Trophoblast cell (in vitro differentiated cells and primary cell): ENCODE measurements at regions not wholly inside any gene's neighbourhood (a gene's known extent, or its start where the extent isn't known, plus 50 kb on each side); places are given as distances from the start of the nearest gene placed in this dataset.

Source experiments
- DNase-seq, 2 donors: peaks; one replicate each; pipeline ENCODE4 v3.0.0-alpha.2; 2016
- H2AFZ ChIP-seq: 2 replicates; pipeline ENCODE4 v1.6.1; 2013; ENCODE audit warnings: low read length, moderate library complexity, mild to moderate bottlenecking; ENCODE audit not compliant: insufficient read depth, poor library complexity
- H2AK5ac ChIP-seq: 2 replicates; pipeline ENCODE4 v1.6.1; 2013; ENCODE audit warnings: mild to moderate bottlenecking, low read length
- H2BK120ac ChIP-seq: 2 replicates; pipeline ENCODE4 v1.6.1; 2013; ENCODE audit warnings: low read length, mild to moderate bottlenecking, moderate library complexity; ENCODE audit not compliant: insufficient read depth, poor library complexity
- H2BK12ac ChIP-seq: 2 replicates; pipeline ENCODE4 v1.6.1; 2013; ENCODE audit warnings: mild to moderate bottlenecking, low read length, moderate library complexity
- H2BK5ac ChIP-seq: 2 replicates; pipeline ENCODE4 v1.6.1; 2013; ENCODE audit warnings: low read length, low read depth, moderate library complexity, mild to moderate bottlenecking; ENCODE audit not compliant: poor library complexity
- H3K14ac ChIP-seq: 2 replicates; pipeline ENCODE4 v1.6.1; 2013; ENCODE audit warnings: mild to moderate bottlenecking, low read length
- H3K18ac ChIP-seq: 2 replicates; pipeline ENCODE4 v1.6.1; 2013; ENCODE audit warnings: mild to moderate bottlenecking, low read length
- H3K23ac ChIP-seq: 2 replicates; pipeline ENCODE4 v1.6.1; 2013; ENCODE audit warnings: low read length
- H3K27ac ChIP-seq: 2 replicates; pipeline ENCODE4 v1.5.1; 2013; ENCODE audit warnings: low read depth, mild to moderate bottlenecking, inconsistent platforms, low read length, moderate library complexity
- H3K27me3 ChIP-seq: 2 replicates; pipeline ENCODE4 v1.6.1; 2013; ENCODE audit warnings: inconsistent platforms, mild to moderate bottlenecking, low read length, moderate library complexity; ENCODE audit not compliant: insufficient read depth
- H3K36me3 ChIP-seq, 2 experiments: 1 replicate in 1 of 2; 2 replicates in 1 of 2; pipeline ENCODE4 v1.6.1; 2013; ENCODE audit warnings: low read length in 2 of 2, mild to moderate bottlenecking in 2 of 2, moderate library complexity in 1 of 2; ENCODE audit not compliant: insufficient read depth in 2 of 2, control insufficient read depth in 1 of 2
- H3K4ac ChIP-seq: 2 replicates; pipeline ENCODE4 v1.6.1; 2013; ENCODE audit warnings: low read depth, mild to moderate bottlenecking, low read length, moderate library complexity
- H3K4me1 ChIP-seq, 2 experiments: 1 replicate in 1 of 2; 2 replicates in 1 of 2; pipeline ENCODE4 v1.6.1; 2013; ENCODE audit warnings: low read length in 2 of 2, mild to moderate bottlenecking in 2 of 2, moderate library complexity in 1 of 2; ENCODE audit not compliant: insufficient read depth in 2 of 2, control insufficient read depth in 1 of 2
- H3K4me2 ChIP-seq: 2 replicates; pipeline ENCODE4 v1.6.1; 2013; ENCODE audit warnings: inconsistent platforms, mild to moderate bottlenecking, low read length, moderate library complexity
- H3K4me3 ChIP-seq: 2 replicates; pipeline ENCODE4 v1.5.1; 2013; ENCODE audit warnings: mild to moderate bottlenecking, low read depth, low read length, inconsistent platforms
- H3K79me1 ChIP-seq: one replicate; pipeline ENCODE4 v1.6.1; 2013; ENCODE audit warnings: low read length
- H3K79me2 ChIP-seq: 2 replicates; pipeline ENCODE4 v1.6.1; 2013; ENCODE audit warnings: low read length, mild to moderate bottlenecking; ENCODE audit not compliant: control insufficient read depth, insufficient read depth, poor library complexity
- H3K9ac ChIP-seq: 2 replicates; pipeline ENCODE4 v1.6.1; 2013; ENCODE audit warnings: mild to moderate bottlenecking, low read length
- H3K9me3 ChIP-seq: 2 replicates; pipeline ENCODE4 v1.6.1; 2013; ENCODE audit warnings: low read depth, mild to moderate bottlenecking, control low read depth, inconsistent platforms, low read length; ENCODE audit not compliant: insufficient read depth
- H4K12ac ChIP-seq: 2 replicates; pipeline ENCODE4 v1.6.1; 2013; ENCODE audit warnings: low read depth, mild to moderate bottlenecking, low read length, moderate library complexity
- H4K8ac ChIP-seq: 2 replicates; pipeline ENCODE4 v1.6.1; 2013; ENCODE audit warnings: low read depth, mild to moderate bottlenecking, low read length, moderate library complexity
- H4K91ac ChIP-seq: one replicate; pipeline ENCODE4 v1.6.1; 2013; ENCODE audit warnings: low read depth, mild to moderate bottlenecking, low read length, moderate library complexity
- WGBS: extraction: QIAGEN DNeasy Blood & Tissue Kit; methylation state at CpG from one replicate; pipeline ENCODE4 v1.1.7; 2013; ENCODE audit warnings: missing lambda C conversion rate; ENCODE audit not compliant: insufficient read length, insufficient coverage; ENCODE audit errors: extremely low coverage; 5-methylcytosine and 5-hydroxymethylcytosine counted together

GRCh38 chr3:10563396-10563795, 58.0 kb upstream of the ATP2B2 start:
- H4K91ac ChIP-seq, result no peak overlapping the region
- WGBS, result no CpG with 5 or more reads among the region's 2 CpGs
- no peak overlapping the region for H2BK5ac ChIP-seq
- no peaks in the 10 kb centered on the region for H3K79me2 ChIP-seq
- no peak for DNase-seq
- no peak overlapping the region for H3K18ac ChIP-seq
- no peak overlapping the region for H3K23ac ChIP-seq
- H3K4me2 ChIP-seq, result no peak overlapping the region
- H3K27ac ChIP-seq, result no peak overlapping the region
- H3K14ac ChIP-seq, result no peak overlapping the region
- no peak overlapping the region for H4K12ac ChIP-seq
- H3K36me3 ChIP-seq, result no peaks in the 10 kb centered on the region
- H4K8ac ChIP-seq, result no peak overlapping the region
- no peak overlapping the region for H3K4ac ChIP-seq
- H3K9me3 ChIP-seq, result peaks cover 3% of the 10 kb centered on the region
- H2BK120ac ChIP-seq, result no peak overlapping the region
- no peaks in the 10 kb centered on the region for H3K27me3 ChIP-seq
- H2AK5ac ChIP-seq, result no peak overlapping the region
- no peaks in the 10 kb centered on the region for H3K4me1 ChIP-seq
- H2BK12ac ChIP-seq, result no peak overlapping the region
- H3K79me1 ChIP-seq, result no peaks in the 10 kb centered on the region
- H3K9ac ChIP-seq, result no peak overlapping the region
- H3K4me3 ChIP-seq, result no peak overlapping the region
- H2AFZ ChIP-seq, result no peak overlapping the region

- Histone ChIP-seq H3K4me3 (no peak overlapping the region), H3K23ac (no peak overlapping the region), H3K79me2 (no peaks in the 10 kb centered on the region), H2BK12ac (no peak overlapping the region), H4K12ac (no peak overlapping the region), H3K79me1 (no peaks in the 10 kb centered on the region), H3K4ac (no peak overlapping the region), H3K9me3 (peaks cover 5% of the 10 kb centered on the region), H3K27ac (no peak overlapping the region), H2AK5ac (no peak overlapping the region), H4K91ac (no peak overlapping the region), H2AFZ (no peak overlapping the region), H3K18ac (no peak overlapping the region), H3K27me3 (no peaks in the 10 kb centered on the region), H3K4me2 (no peak overlapping the region), H3K9ac (no peak overlapping the region), H3K4me1 (no peaks in the 10 kb centered on the region), H3K36me3 (no peaks in the 10 kb centered on the region), H4K8ac (no peak overlapping the region), H2BK5ac (no peak overlapping the region), H2BK120ac (no peak overlapping the region), H3K14ac (no peak overlapping the region)
- WGBS, result no CpG with 5 or more reads among the region's 3 CpGs
- DNase-seq, result no peak
Observed at GRCh38 chr3:10565814-10566213, 60.4 kb upstream of the ATP2B2 start.

GRCh38 chr3:10566451-10566850, 61.1 kb upstream of the ATP2B2 start:
- Histone ChIP-seq H2AFZ (no peak overlapping the region), H3K27ac (no peak overlapping the region), H3K9me3 (peaks cover 5% of the 10 kb centered on the region), H3K79me1 (no peaks in the 10 kb centered on the region), H3K14ac (no peak overlapping the region), H3K23ac (no peak overlapping the region), H3K9ac (no peak overlapping the region), H3K4ac (no peak overlapping the region), H3K4me3 (no peak overlapping the region), H4K12ac (no peak overlapping the region), H3K18ac (no peak overlapping the region), H3K27me3 (no peaks in the 10 kb centered on the region), H4K91ac (no peak overlapping the region), H4K8ac (no peak overlapping the region), H2BK12ac (no peak overlapping the region), H3K4me2 (no peak overlapping the region), H2BK5ac (no peak overlapping the region), H2AK5ac (no peak overlapping the region), H3K36me3 (no peaks in the 10 kb centered on the region), H3K79me2 (no peaks in the 10 kb centered on the region), H2BK120ac (no peak overlapping the region), H3K4me1 (no peaks in the 10 kb centered on the region)
- no peak for DNase-seq
- WGBS, result no CpG with 5 or more reads among the region's 3 CpGs

- no peak for DNase-seq
- Histone ChIP-seq H3K27me3 (no peaks in the 10 kb centered on the region), H4K12ac (no peak overlapping the region), H3K4me1 (no peaks in the 10 kb centered on the region), H3K79me1 (no peaks in the 10 kb centered on the region), H3K36me3 (no peaks in the 10 kb centered on the region), H3K18ac (no peak overlapping the region), H3K27ac (no peak overlapping the region), H3K79me2 (no peaks in the 10 kb centered on the region), H3K4me3 (no peak overlapping the region), H4K91ac (no peak overlapping the region), H2BK5ac (no peak overlapping the region), H2AK5ac (no peak overlapping the region), H2BK120ac (no peak overlapping the region), H3K9ac (no peak overlapping the region), H3K9me3 (peaks cover 4% of the 10 kb centered on the region), H2AFZ (no peak overlapping the region), H2BK12ac (no peak overlapping the region), H3K14ac (no peak overlapping the region), H4K8ac (no peak overlapping the region), H3K4me2 (no peak overlapping the region), H3K4ac (no peak overlapping the region), H3K23ac (no peak overlapping the region)
- no CpG with 5 or more reads among the region's 5 CpGs for WGBS
Observed at GRCh38 chr3:10568549-10568948, 63.2 kb upstream of the ATP2B2 start.
